ENCODE measurements at regions not wholly inside any gene's neighbourhood (a gene's known extent, or its start where the extent isn't known, plus 50 kb on each side); places are given as distances from the start of the nearest gene placed in this dataset.

DNA sequence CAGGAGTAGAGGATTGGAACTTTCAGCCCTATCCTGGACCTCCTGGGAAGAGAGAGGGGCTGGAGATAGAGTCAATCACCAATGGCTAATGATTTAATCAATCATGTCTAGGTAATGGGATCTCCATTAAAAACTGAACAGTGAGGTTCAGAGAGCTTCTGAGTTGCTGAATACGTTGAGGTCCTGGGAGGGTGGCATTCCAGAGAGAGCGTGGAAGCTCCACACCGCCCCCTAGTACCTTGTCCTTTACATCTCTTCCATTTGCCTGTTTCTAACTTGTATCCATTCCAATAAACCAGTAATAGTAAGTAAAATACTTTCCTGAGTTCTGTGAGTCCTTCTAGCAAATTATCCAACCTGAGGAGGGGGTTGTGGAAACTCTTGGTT, 101.7 kb downstream of the B3GNT2 start (continued):
- TF ChIP-seq, protein P1, sequence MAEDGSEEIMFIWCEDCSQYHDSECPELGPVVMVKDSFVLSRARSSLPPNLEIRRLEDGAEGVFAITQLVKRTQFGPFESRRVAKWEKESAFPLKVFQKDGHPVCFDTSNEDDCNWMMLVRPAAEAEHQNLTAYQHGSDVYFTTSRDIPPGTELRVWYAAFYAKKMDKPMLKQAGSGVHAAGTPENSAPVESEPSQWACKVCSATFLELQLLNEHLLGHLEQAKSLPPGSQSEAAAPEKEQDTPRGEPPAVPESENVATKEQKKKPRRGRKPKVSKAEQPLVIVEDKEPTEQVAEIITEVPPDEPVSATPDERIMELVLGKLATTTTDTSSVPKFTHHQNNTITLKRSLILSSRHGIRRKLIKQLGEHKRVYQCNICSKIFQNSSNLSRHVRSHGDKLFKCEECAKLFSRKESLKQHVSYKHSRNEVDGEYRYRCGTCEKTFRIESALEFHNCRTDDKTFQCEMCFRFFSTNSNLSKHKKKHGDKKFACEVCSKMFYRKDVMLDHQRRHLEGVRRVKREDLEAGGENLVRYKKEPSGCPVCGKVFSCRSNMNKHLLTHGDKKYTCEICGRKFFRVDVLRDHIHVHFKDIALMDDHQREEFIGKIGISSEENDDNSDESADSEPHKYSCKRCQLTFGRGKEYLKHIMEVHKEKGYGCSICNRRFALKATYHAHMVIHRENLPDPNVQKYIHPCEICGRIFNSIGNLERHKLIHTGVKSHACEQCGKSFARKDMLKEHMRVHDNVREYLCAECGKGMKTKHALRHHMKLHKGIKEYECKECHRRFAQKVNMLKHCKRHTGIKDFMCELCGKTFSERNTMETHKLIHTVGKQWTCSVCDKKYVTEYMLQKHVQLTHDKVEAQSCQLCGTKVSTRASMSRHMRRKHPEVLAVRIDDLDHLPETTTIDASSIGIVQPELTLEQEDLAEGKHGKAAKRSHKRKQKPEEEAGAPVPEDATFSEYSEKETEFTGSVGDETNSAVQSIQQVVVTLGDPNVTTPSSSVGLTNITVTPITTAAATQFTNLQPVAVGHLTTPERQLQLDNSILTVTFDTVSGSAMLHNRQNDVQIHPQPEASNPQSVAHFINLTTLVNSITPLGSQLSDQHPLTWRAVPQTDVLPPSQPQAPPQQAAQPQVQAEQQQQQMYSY (CRISPR knock-in tag; IDR thresholded peaks at IDR 0.05), result no peak
- no peak for TF ChIP-seq IRF2 (CRISPR knock-in tag; IDR thresholded peaks at IDR 0.05; ENCODE audit: borderline replicate concordance, low read depth)
- TF ChIP-seq, protein P2, sequence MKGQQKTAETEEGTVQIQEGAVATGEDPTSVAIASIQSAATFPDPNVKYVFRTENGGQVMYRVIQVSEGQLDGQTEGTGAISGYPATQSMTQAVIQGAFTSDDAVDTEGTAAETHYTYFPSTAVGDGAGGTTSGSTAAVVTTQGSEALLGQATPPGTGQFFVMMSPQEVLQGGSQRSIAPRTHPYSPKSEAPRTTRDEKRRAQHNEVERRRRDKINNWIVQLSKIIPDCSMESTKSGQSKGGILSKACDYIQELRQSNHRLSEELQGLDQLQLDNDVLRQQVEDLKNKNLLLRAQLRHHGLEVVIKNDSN (CRISPR knock-in tag; IDR thresholded peaks at IDR 0.05), result no peak
- TF ChIP-seq, protein P3, sequence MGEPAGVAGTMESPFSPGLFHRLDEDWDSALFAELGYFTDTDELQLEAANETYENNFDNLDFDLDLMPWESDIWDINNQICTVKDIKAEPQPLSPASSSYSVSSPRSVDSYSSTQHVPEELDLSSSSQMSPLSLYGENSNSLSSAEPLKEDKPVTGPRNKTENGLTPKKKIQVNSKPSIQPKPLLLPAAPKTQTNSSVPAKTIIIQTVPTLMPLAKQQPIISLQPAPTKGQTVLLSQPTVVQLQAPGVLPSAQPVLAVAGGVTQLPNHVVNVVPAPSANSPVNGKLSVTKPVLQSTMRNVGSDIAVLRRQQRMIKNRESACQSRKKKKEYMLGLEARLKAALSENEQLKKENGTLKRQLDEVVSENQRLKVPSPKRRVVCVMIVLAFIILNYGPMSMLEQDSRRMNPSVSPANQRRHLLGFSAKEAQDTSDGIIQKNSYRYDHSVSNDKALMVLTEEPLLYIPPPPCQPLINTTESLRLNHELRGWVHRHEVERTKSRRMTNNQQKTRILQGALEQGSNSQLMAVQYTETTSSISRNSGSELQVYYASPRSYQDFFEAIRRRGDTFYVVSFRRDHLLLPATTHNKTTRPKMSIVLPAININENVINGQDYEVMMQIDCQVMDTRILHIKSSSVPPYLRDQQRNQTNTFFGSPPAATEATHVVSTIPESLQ (CRISPR knock-in tag; IDR thresholded peaks at IDR 0.05), result no peak

DNA sequence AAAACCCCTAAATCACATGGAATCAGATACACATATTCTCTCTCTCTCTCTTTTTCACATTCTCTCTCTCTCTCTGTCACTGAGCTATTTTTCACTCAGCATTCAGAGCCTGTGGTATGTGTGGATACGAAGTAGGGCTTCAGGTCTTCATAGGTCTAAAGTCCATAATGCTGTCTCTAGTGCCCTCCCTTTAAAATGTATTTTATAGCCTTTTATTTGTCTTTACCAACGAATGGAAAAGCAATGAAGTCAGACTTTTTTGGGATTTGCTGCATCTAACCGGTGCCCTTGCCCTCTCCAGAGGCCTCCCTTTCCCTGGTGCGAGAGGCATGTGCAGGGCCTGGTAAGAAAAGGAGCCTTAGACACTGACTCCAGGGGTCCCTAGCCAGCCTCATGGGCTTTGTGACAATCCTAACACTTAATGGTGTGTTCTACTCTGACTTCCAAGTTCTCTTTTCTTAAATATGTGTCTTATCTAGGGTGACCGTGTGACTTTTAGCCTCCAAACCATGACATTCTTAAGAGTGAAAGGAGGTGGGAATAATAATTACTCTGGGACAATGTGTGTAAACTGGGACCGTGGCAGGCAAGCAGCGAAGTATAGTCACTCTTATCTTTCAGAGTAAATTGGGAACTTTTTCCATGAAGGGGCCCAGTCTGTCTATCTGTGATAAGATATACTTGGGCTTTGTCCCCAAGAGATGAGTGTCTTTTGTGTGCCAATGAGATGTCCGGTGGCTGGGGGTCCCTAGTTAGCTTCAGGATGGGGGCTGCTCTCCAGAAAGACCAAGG, 101.1 kb downstream of the B3GNT2 start:
- ChIA-PET POLR2A (interaction anchor here (0.7 kb wide), 1 partner anchor 99 kb away, joined by 3 read pairs; no protein-coding TSS in a partner anchor), CTCF (interaction anchor here (0.5 to 2.2 kb wide), 26 partner anchors 9 to 378 kb away, joined by 3 to 15 read pairs (median 4); no protein-coding TSS in a partner anchor)
- DNase-seq (ENCODE audit: low spot score), result no peak
- no peaks in the 10 kb centered on the region for H3K9me3 Mint-ChIP-seq
- H3K4me1 Mint-ChIP-seq, result peaks cover 27% of the 10 kb centered on the region
- no peak overlapping the region for H3K4me3 Mint-ChIP-seq
- H3K27me3 Mint-ChIP-seq (ENCODE audit: low read depth), result no peaks in the 10 kb centered on the region
- H3K36me3 Mint-ChIP-seq, result no peaks in the 10 kb centered on the region
- no peak overlapping the region for H3K27ac Mint-ChIP-seq
- no peak for ATAC-seq
- TF ChIP-seq, protein P4, sequence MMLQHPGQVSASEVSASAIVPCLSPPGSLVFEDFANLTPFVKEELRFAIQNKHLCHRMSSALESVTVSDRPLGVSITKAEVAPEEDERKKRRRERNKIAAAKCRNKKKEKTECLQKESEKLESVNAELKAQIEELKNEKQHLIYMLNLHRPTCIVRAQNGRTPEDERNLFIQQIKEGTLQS (CRISPR knock-in tag; conservative IDR thresholded peaks at IDR 0.05), result no peak
- TF ChIP-seq, protein P5, sequence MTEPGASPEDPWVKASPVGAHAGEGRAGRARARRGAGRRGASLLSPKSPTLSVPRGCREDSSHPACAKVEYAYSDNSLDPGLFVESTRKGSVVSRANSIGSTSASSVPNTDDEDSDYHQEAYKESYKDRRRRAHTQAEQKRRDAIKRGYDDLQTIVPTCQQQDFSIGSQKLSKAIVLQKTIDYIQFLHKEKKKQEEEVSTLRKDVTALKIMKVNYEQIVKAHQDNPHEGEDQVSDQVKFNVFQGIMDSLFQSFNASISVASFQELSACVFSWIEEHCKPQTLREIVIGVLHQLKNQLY (CRISPR knock-in tag; IDR thresholded peaks at IDR 0.05), result no peak
- TF ChIP-seq FOXP1 (CRISPR knock-in tag; IDR thresholded peaks at IDR 0.05; ENCODE audit: borderline replicate concordance) (no peak), ZNF396 (CRISPR knock-in tag; IDR thresholded peaks at IDR 0.05; ENCODE audit: borderline replicate concordance) (no peak), ZNF423 (CRISPR knock-in tag; IDR thresholded peaks at IDR 0.05) (no peak), NFATC4 (CRISPR knock-in tag; IDR thresholded peaks at IDR 0.05) (no peak), ETV6 (CRISPR knock-in tag; IDR thresholded peaks at IDR 0.05) (no peak), GTF2I (CRISPR knock-in tag; conservative IDR thresholded peaks at IDR 0.05) (no peak), ELF4 (CRISPR knock-in tag; IDR thresholded peaks at IDR 0.05; ENCODE audit: low read depth) (no peak), ZNF263 (CRISPR knock-in tag; IDR thresholded peaks at IDR 0.05; ENCODE audit: low read depth) (no peak), KAT7 (CRISPR knock-in tag; IDR thresholded peaks at IDR 0.05; ENCODE audit: borderline replicate concordance) (no peak)
- TF ChIP-seq, protein P6, sequence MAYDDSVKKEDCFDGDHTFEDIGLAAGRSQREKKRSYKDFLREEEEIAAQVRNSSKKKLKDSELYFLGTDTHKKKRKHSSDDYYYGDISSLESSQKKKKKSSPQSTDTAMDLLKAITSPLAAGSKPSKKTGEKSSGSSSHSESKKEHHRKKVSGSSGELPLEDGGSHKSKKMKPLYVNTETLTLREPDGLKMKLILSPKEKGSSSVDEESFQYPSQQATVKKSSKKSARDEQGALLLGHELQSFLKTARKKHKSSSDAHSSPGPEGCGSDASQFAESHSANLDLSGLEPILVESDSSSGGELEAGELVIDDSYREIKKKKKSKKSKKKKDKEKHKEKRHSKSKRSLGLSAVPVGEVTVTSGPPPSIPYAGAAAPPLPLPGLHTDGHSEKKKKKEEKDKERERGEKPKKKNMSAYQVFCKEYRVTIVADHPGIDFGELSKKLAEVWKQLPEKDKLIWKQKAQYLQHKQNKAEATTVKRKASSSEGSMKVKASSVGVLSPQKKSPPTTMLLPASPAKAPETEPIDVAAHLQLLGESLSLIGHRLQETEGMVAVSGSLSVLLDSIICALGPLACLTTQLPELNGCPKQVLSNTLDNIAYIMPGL (CRISPR knock-in tag; IDR thresholded peaks at IDR 0.05), result no peak
- TF ChIP-seq, protein P7, sequence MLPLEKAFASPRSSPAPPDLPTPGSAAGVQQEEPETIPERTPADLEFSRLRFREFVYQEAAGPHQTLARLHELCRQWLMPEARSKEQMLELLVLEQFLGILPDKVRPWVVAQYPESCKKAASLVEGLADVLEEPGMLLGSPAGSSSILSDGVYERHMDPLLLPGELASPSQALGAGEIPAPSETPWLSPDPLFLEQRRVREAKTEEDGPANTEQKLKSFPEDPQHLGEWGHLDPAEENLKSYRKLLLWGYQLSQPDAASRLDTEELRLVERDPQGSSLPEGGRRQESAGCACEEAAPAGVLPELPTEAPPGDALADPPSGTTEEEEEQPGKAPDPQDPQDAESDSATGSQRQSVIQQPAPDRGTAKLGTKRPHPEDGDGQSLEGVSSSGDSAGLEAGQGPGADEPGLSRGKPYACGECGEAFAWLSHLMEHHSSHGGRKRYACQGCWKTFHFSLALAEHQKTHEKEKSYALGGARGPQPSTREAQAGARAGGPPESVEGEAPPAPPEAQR (CRISPR knock-in tag; IDR thresholded peaks at IDR 0.05), result no peak
- TF ChIP-seq, protein P8, sequence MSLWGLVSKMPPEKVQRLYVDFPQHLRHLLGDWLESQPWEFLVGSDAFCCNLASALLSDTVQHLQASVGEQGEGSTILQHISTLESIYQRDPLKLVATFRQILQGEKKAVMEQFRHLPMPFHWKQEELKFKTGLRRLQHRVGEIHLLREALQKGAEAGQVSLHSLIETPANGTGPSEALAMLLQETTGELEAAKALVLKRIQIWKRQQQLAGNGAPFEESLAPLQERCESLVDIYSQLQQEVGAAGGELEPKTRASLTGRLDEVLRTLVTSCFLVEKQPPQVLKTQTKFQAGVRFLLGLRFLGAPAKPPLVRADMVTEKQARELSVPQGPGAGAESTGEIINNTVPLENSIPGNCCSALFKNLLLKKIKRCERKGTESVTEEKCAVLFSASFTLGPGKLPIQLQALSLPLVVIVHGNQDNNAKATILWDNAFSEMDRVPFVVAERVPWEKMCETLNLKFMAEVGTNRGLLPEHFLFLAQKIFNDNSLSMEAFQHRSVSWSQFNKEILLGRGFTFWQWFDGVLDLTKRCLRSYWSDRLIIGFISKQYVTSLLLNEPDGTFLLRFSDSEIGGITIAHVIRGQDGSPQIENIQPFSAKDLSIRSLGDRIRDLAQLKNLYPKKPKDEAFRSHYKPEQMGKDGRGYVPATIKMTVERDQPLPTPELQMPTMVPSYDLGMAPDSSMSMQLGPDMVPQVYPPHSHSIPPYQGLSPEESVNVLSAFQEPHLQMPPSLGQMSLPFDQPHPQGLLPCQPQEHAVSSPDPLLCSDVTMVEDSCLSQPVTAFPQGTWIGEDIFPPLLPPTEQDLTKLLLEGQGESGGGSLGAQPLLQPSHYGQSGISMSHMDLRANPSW (CRISPR knock-in tag; conservative IDR thresholded peaks at IDR 0.05; ENCODE audit: low read depth), result no peak
- TF ChIP-seq, protein P9, sequence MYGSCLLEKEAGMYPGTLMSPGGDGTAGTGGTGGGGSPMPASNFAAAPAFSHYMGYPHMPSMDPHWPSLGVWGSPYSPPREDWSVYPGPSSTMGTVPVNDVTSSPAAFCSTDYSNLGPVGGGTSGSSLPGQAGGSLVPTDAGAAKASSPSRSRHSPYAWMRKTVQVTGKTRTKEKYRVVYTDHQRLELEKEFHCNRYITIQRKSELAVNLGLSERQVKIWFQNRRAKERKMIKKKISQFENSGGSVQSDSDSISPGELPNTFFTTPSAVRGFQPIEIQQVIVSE (CRISPR knock-in tag; IDR thresholded peaks at IDR 0.05; ENCODE audit: borderline replicate concordance), result no peak

Measured in WTC11 (cell line).